Activated naive CD8-positive, alpha-beta T cell treated with anti-CD3 and anti-CD28 coated beads, Interleukin-2, amount 50 U/mL, for 24 hours (primary cell): ENCODE measurements at regions not wholly inside any gene's neighbourhood (a gene's known extent, or its start where the extent isn't known, plus 50 kb on each side); places are given as distances from the start of the nearest gene placed in this dataset.
A peak's percentile ranks its signal among the peaks of the same experiment; 100 is the strongest.

ENCODE experiments used
- ATAC-seq: fragments of 150-1000 bp; cut with Tn5 transposase; one replicate; pipeline ENCODE4 v1.10.0; 2021
- DNase-seq: peaks from one replicate; pipeline ENCODE4 v3.0.0; 2021
- H3K27ac Mint-ChIP-seq: one replicate; pipeline ENCODE4 v1.8.0; 2021; ENCODE audit warnings: mild to moderate bottlenecking, mixed read lengths
- H3K27me3 Mint-ChIP-seq: one replicate; pipeline ENCODE4 v1.8.0; 2021; ENCODE audit warnings: mixed read lengths
- H3K36me3 Mint-ChIP-seq: one replicate; pipeline ENCODE4 v1.8.0; 2021; ENCODE audit warnings: low read depth, mixed read lengths
- H3K4me1 Mint-ChIP-seq: one replicate; pipeline ENCODE4 v1.8.0; 2021; ENCODE audit warnings: mixed read lengths
- H3K4me3 Mint-ChIP-seq: one replicate; pipeline ENCODE4 v1.8.0; 2021; ENCODE audit warnings: mild to moderate bottlenecking, moderate library complexity, mixed read lengths
- H3K9me3 Mint-ChIP-seq: one replicate; pipeline ENCODE4 v1.8.0; 2021; ENCODE audit warnings: mixed read lengths

- H3K27ac Mint-ChIP-seq: no peak overlapping the region
- H3K27me3 Mint-ChIP-seq: no peaks in the 10 kb centered on the region
- no peak for ATAC-seq
- peaks cover 6% of the 10 kb centered on the region for H3K9me3 Mint-ChIP-seq
- no peak for DNase-seq
- H3K4me3 Mint-ChIP-seq: no peak overlapping the region
- H3K36me3 Mint-ChIP-seq: no peaks in the 10 kb centered on the region
- H3K4me1 Mint-ChIP-seq: no peaks in the 10 kb centered on the region
Measured at GRCh38 chr10:55348534-55348933, 547.5 kb upstream of the PCDH15 start.

- Mint-ChIP-seq H3K9me3 (peaks cover 10% of the 10 kb centered on the region), H3K27ac (no peak overlapping the region), H3K4me1 (no peaks in the 10 kb centered on the region), H3K36me3 (no peaks in the 10 kb centered on the region), H3K4me3 (no peak overlapping the region), H3K27me3 (no peaks in the 10 kb centered on the region)
- ATAC-seq (no peak), DNase-seq (no peak)
Measured at GRCh38 chr10:55330486-55330885, 529.5 kb upstream of the PCDH15 start.

- no peaks in the 10 kb centered on the region for H3K4me1 Mint-ChIP-seq
- ATAC-seq (no peak), DNase-seq (no peak)
- no peak overlapping the region for H3K27ac Mint-ChIP-seq
- H3K27me3 Mint-ChIP-seq: no peaks in the 10 kb centered on the region
- H3K4me3 Mint-ChIP-seq: no peak overlapping the region
- H3K9me3 Mint-ChIP-seq: peaks cover 4% of the 10 kb centered on the region
- H3K36me3 Mint-ChIP-seq: no peaks in the 10 kb centered on the region
Measured at GRCh38 chr10:55329796-55330195, 528.8 kb upstream of the PCDH15 start.

GRCh38 chr10:55320187-55320700 is 519.2 kb upstream of the PCDH15 start:
- peak; percentile 46 for ATAC-seq
- Mint-ChIP-seq H3K4me3 (no peak overlapping the region), H3K27me3 (no peaks in the 10 kb centered on the region), H3K36me3 (no peaks in the 10 kb centered on the region), H3K9me3 (peaks cover 12% of the 10 kb centered on the region), H3K4me1 (no peaks in the 10 kb centered on the region), H3K27ac (no peak overlapping the region)
- DNase-seq: no peak

GRCh38 chr10:55311848-55312635 is 511.0 kb upstream of the PCDH15 start:
- DNase-seq (no peak), ATAC-seq (no peak)
- no peaks in the 10 kb centered on the region for H3K27me3 Mint-ChIP-seq
- H3K27ac Mint-ChIP-seq: no peak overlapping the region
- no peaks in the 10 kb centered on the region for H3K4me1 Mint-ChIP-seq
- no peak overlapping the region for H3K4me3 Mint-ChIP-seq
- peaks cover 3% of the 10 kb centered on the region for H3K9me3 Mint-ChIP-seq
- no peaks in the 10 kb centered on the region for H3K36me3 Mint-ChIP-seq

GRCh38 chr10:55310143-55310542 is 509.1 kb upstream of the PCDH15 start:
- no peaks in the 10 kb centered on the region for H3K27me3 Mint-ChIP-seq
- no peak overlapping the region for H3K27ac Mint-ChIP-seq
- no peaks in the 10 kb centered on the region for H3K36me3 Mint-ChIP-seq
- no peak overlapping the region for H3K4me3 Mint-ChIP-seq
- no peaks in the 10 kb centered on the region for H3K4me1 Mint-ChIP-seq
- no peak for DNase-seq
- H3K9me3 Mint-ChIP-seq: peaks cover 11% of the 10 kb centered on the region
- ATAC-seq: no peak

- ATAC-seq (no peak), DNase-seq (no peak)
Measured at GRCh38 chr10:55305285-55305684, 504.3 kb upstream of the PCDH15 start.

GRCh38 chr10:55287346-55287745 is 486.3 kb upstream of the PCDH15 start:
- Mint-ChIP-seq H3K36me3 (no peaks in the 10 kb centered on the region), H3K4me3 (no peak overlapping the region), H3K27ac (no peak overlapping the region), H3K4me1 (no peaks in the 10 kb centered on the region), H3K9me3 (peaks cover 7% of the 10 kb centered on the region), H3K27me3 (no peaks in the 10 kb centered on the region)
- ATAC-seq (no peak), DNase-seq (no peak)

More at GRCh38 chr10:55305285-55305684, 504.3 kb upstream of the PCDH15 start:
- Mint-ChIP-seq H3K36me3 (no peaks in the 10 kb centered on the region), H3K4me1 (no peaks in the 10 kb centered on the region), H3K27me3 (no peaks in the 10 kb centered on the region), H3K9me3 (peaks cover 11% of the 10 kb centered on the region), H3K4me3 (no peak overlapping the region), H3K27ac (no peak overlapping the region)

GRCh38 chr10:55283031-55283430 is 482.0 kb upstream of the PCDH15 start:
- no peak for DNase-seq
- Mint-ChIP-seq H3K27me3 (no peaks in the 10 kb centered on the region), H3K36me3 (no peaks in the 10 kb centered on the region), H3K4me3 (no peak overlapping the region), H3K9me3 (peaks cover 7% of the 10 kb centered on the region), H3K4me1 (no peaks in the 10 kb centered on the region), H3K27ac (no peak overlapping the region)
- ATAC-seq: no peak

GRCh38 chr10:55280696-55281095 is 479.7 kb upstream of the PCDH15 start:
- Mint-ChIP-seq H3K4me1 (no peaks in the 10 kb centered on the region), H3K9me3 (peaks cover 7% of the 10 kb centered on the region), H3K27me3 (no peaks in the 10 kb centered on the region), H3K4me3 (no peak overlapping the region), H3K27ac (no peak overlapping the region), H3K36me3 (no peaks in the 10 kb centered on the region)
- ATAC-seq (no peak), DNase-seq (no peak)

GRCh38 chr10:55277549-55277948 is 476.5 kb upstream of the PCDH15 start:
- Mint-ChIP-seq H3K27ac (no peak overlapping the region), H3K27me3 (no peaks in the 10 kb centered on the region), H3K4me1 (no peaks in the 10 kb centered on the region), H3K36me3 (no peaks in the 10 kb centered on the region), H3K4me3 (no peak overlapping the region), H3K9me3 (peaks cover 4% of the 10 kb centered on the region)
- ATAC-seq: no peak
- no peak for DNase-seq

- ATAC-seq (no peak), DNase-seq (no peak)
- peaks cover 4% of the 10 kb centered on the region for H3K9me3 Mint-ChIP-seq
- no peaks in the 10 kb centered on the region for H3K27me3 Mint-ChIP-seq
- no peaks in the 10 kb centered on the region for H3K36me3 Mint-ChIP-seq
- no peak overlapping the region for H3K4me3 Mint-ChIP-seq
- no peak overlapping the region for H3K27ac Mint-ChIP-seq
- no peaks in the 10 kb centered on the region for H3K4me1 Mint-ChIP-seq
Measured at GRCh38 chr10:55274367-55274766, 473.3 kb upstream of the PCDH15 start.

- no peaks in the 10 kb centered on the region for H3K27me3 Mint-ChIP-seq
- no peak overlapping the region for H3K27ac Mint-ChIP-seq
- H3K4me1 Mint-ChIP-seq: no peaks in the 10 kb centered on the region
- DNase-seq (no peak), ATAC-seq (no peak)
- peaks cover 4% of the 10 kb centered on the region for H3K9me3 Mint-ChIP-seq
- no peak overlapping the region for H3K4me3 Mint-ChIP-seq
- no peaks in the 10 kb centered on the region for H3K36me3 Mint-ChIP-seq
Measured at GRCh38 chr10:55273946-55274345, 472.9 kb upstream of the PCDH15 start.

GRCh38 chr10:55272886-55273285 is 471.9 kb upstream of the PCDH15 start:
- H3K27ac Mint-ChIP-seq: no peak overlapping the region
- no peaks in the 10 kb centered on the region for H3K36me3 Mint-ChIP-seq
- H3K9me3 Mint-ChIP-seq: peaks cover 4% of the 10 kb centered on the region
- H3K4me1 Mint-ChIP-seq: no peaks in the 10 kb centered on the region
- no peaks in the 10 kb centered on the region for H3K27me3 Mint-ChIP-seq
- DNase-seq: no peak
- ATAC-seq: no peak
- no peak overlapping the region for H3K4me3 Mint-ChIP-seq

- H3K27ac Mint-ChIP-seq: no peak overlapping the region
- H3K36me3 Mint-ChIP-seq: no peaks in the 10 kb centered on the region
- H3K9me3 Mint-ChIP-seq: no peaks in the 10 kb centered on the region
- no peaks in the 10 kb centered on the region for H3K27me3 Mint-ChIP-seq
- H3K4me1 Mint-ChIP-seq: no peaks in the 10 kb centered on the region
- no peak overlapping the region for H3K4me3 Mint-ChIP-seq
- no peak for ATAC-seq
- DNase-seq: no peak
Measured at GRCh38 chr10:55266797-55267196, 465.8 kb upstream of the PCDH15 start.
